ENCODE measurements at regions not wholly inside any gene's neighbourhood (a gene's known extent, or its start where the extent isn't known, plus 50 kb on each side); places are given as distances from the start of the nearest gene placed in this dataset.

- TF ChIP-seq CTCF (conservative IDR thresholded peaks at IDR 0.05; ENCODE audit: low read depth, low read length) (no peak), EZH2 (IDR thresholded peaks at IDR 0.05; ENCODE audit: low read length, unreplicated experiment) (no peak), EZH2phosphoT487 (IDR thresholded peaks at IDR 0.05; ENCODE audit: borderline replicate concordance, low read length) (no peak)
These were observed 319.6 kb downstream of the RWDD3 start for GRCh38 chr1:95553595-95553994.
